H1 (cell line): ENCODE measurements at regions not wholly inside any gene's neighbourhood (a gene's known extent, or its start where the extent isn't known, plus 50 kb on each side); places are given as distances from the start of the nearest gene placed in this dataset.

ENCODE experiments used
- CTCF ChIA-PET: fragments of 300-600 bp; sonication (Branson Sonifier 250); formaldehyde crosslinking; loops from one replicate; lab custom pipeline; 2021; ENCODE audit not compliant: partially characterized antibody; lab: Charles Lee
- POLR2A ChIA-PET: fragments of 300-600 bp; sonication (Branson Sonifier 250); formaldehyde crosslinking; loops from one replicate; lab custom pipeline; 2021; ENCODE audit warnings: inconsistent platforms; ENCODE audit not compliant: partially characterized antibody; lab: Charles Lee
- DNase-seq, 2 experiments: peaks; one replicate each; pipeline versions ENCODE4 v3.0.0 to v3.0.0-alpha.2; 2010 to 2022; ENCODE audit warnings: low spot score in 2 of 2, low read depth in 1 of 2, mixed read lengths in 1 of 2
- FAIRE-seq: peaks from 2 replicates; lab custom pipeline; 2011; peaks lifted over from hg19 to GRCh38; lab: Jason Lieb, UNC
- H2AFZ ChIP-seq: 2 replicates; pipeline ENCODE4 v1.8.1; 2012; ENCODE audit warnings: low read length, inconsistent platforms
- H2AK5ac ChIP-seq: 2 replicates; pipeline ENCODE4 v1.6.1; 2013; ENCODE audit warnings: low read depth, low read length
- H2BK120ac ChIP-seq: replicated peaks from 2 replicates; pipeline ENCODE3; 2013; ENCODE audit warnings: low read depth, low read length, inconsistent platforms
- H2BK12ac ChIP-seq: 2 replicates; pipeline ENCODE4 v1.6.1; 2013; ENCODE audit warnings: low read depth, low read length
- H2BK15ac ChIP-seq: 2 replicates; pipeline ENCODE4 v1.6.1; 2013; ENCODE audit warnings: low read length
- H2BK20ac ChIP-seq: 2 replicates; pipeline ENCODE4 v1.6.1; 2013; ENCODE audit warnings: low read length
- H2BK5ac ChIP-seq: 2 replicates; pipeline ENCODE4 v1.6.1; 2013; ENCODE audit warnings: low read depth, low read length
- H3K14ac ChIP-seq: 2 replicates; pipeline ENCODE4 v1.6.1; 2013; ENCODE audit warnings: inconsistent platforms; ENCODE audit not compliant: insufficient read length
- H3K18ac ChIP-seq: 2 replicates; pipeline ENCODE4 v1.6.1; 2013; ENCODE audit warnings: low read length; ENCODE audit errors: extremely low read depth
- H3K23ac ChIP-seq: 2 replicates; pipeline ENCODE4 v1.6.1; 2013; ENCODE audit warnings: inconsistent platforms; ENCODE audit not compliant: insufficient read length
- H3K23me2 ChIP-seq: 2 replicates; pipeline ENCODE4 v1.6.1; 2013; ENCODE audit warnings: low read depth, low read length
- H3K27ac ChIP-seq: 2 replicates; pipeline ENCODE4 v1.6.1; 2011; ENCODE audit warnings: low read depth, low read length, inconsistent platforms
- H3K27me3 ChIP-seq, 4 experiments: replicated peaks in 1 of 4; 1 replicate in 1 of 4; 2 replicates in 3 of 4; pipeline versions ENCODE4 v1.6.1 to v1.8.1; 2011 to 2013; ENCODE audit warnings: low read length in 3 of 4, mild to moderate bottlenecking in 3 of 4, inconsistent platforms in 2 of 4, mixed read lengths in 2 of 4, moderate library complexity in 1 of 4; ENCODE audit not compliant: control insufficient read depth in 3 of 4, insufficient read depth in 3 of 4; ENCODE audit errors: extremely low read depth in 1 of 4
- H3K36me3 ChIP-seq, 4 experiments: 2 replicates each; pipeline versions ENCODE4 v1.6.1 to v1.8.1; 2011 to 2013; ENCODE audit warnings: mild to moderate bottlenecking in 4 of 4, low read length in 3 of 4, moderate library complexity in 2 of 4, control low read depth in 1 of 4, inconsistent platforms in 1 of 4; ENCODE audit not compliant: insufficient read depth in 4 of 4, control insufficient read depth in 2 of 4
- H3K4ac ChIP-seq: replicated peaks from 2 replicates; pipeline ENCODE3; 2013; ENCODE audit warnings: low read length, low read depth, mixed read lengths, inconsistent platforms; ENCODE audit not compliant: insufficient read length
- H3K4me1 ChIP-seq, 4 experiments: replicated peaks in 1 of 4; 1 replicate in 1 of 4; 2 replicates in 3 of 4; pipeline versions ENCODE4 v1.6.1 to v1.8.1; 2011 to 2013; ENCODE audit warnings: low read length in 3 of 4, inconsistent platforms in 2 of 4, mixed read lengths in 1 of 4; ENCODE audit not compliant: insufficient read depth in 4 of 4, control insufficient read depth in 3 of 4
- H3K4me2 ChIP-seq, 2 experiments: 2 replicates each; pipeline versions ENCODE4 v1.6.1 to v1.8.1; 2011 to 2013; ENCODE audit warnings: low read depth in 2 of 2, low read length in 2 of 2, control low read depth in 1 of 2, inconsistent platforms in 1 of 2, mild to moderate bottlenecking in 1 of 2; ENCODE audit not compliant: insufficient read depth in 1 of 2
- H3K4me3 ChIP-seq, 4 experiments: fragments of 200-600, 300-600 bp in 1 of 4; sonication (generic), shearing (Covaris generic), sonication (Bioruptor Twin) in 1 of 4; 2 replicates each; pipeline versions ENCODE4 v1.5.1 to v1.8.1; 2011 to 2016; ENCODE audit warnings: low read length in 4 of 4, low read depth in 3 of 4, control low read depth in 2 of 4, inconsistent platforms in 2 of 4, mild to moderate bottlenecking in 2 of 4, mixed read lengths in 1 of 4, moderate library complexity in 1 of 4; ENCODE audit not compliant: insufficient read depth in 2 of 4; ENCODE audit errors: extremely low read depth in 1 of 4
- H3K56ac ChIP-seq: replicated peaks from 2 replicates; pipeline ENCODE3; 2013; ENCODE audit warnings: low read depth, mild to moderate bottlenecking, mixed read lengths, low read length, inconsistent platforms; ENCODE audit not compliant: insufficient read length
- H3K79me1 ChIP-seq: 2 replicates; pipeline ENCODE4 v1.6.1; 2013; ENCODE audit warnings: low read depth, low read length, control low read depth
- H3K79me2 ChIP-seq, 2 experiments: 2 replicates each; pipeline versions ENCODE4 v1.6.1 to v1.8.1; 2012 to 2013; ENCODE audit warnings: low read length in 2 of 2, mild to moderate bottlenecking in 2 of 2, inconsistent platforms in 1 of 2; ENCODE audit not compliant: insufficient read depth in 2 of 2, control insufficient read depth in 1 of 2
- H3K9ac ChIP-seq, 4 experiments: replicated peaks in 1 of 4; 1 replicate in 1 of 4; 2 replicates in 3 of 4; pipeline versions ENCODE4 v1.6.1 to v1.8.1; 2011 to 2013; ENCODE audit warnings: low read depth in 3 of 4, low read length in 3 of 4, control low read depth in 2 of 4, mild to moderate bottlenecking in 2 of 4, moderate library complexity in 2 of 4, inconsistent platforms in 1 of 4; ENCODE audit errors: extremely low read depth in 1 of 4
- H3K9me3 ChIP-seq, 2 experiments: 2 replicates each; pipeline versions ENCODE4 v1.6.1 to v1.8.1; 2012 to 2013; ENCODE audit warnings: mild to moderate bottlenecking in 2 of 2, moderate library complexity in 2 of 2, control low read depth in 1 of 2, inconsistent platforms in 1 of 2, low read depth in 1 of 2, low read length in 1 of 2, mixed read lengths in 1 of 2; ENCODE audit not compliant: insufficient read depth in 2 of 2
- H4K20me1 ChIP-seq, 2 experiments: replicated peaks in 1 of 2; 2 replicates each; pipeline versions ENCODE3 to v1.8.1; 2011 to 2013; ENCODE audit warnings: inconsistent platforms in 2 of 2, low read length in 2 of 2, mild to moderate bottlenecking in 1 of 2; ENCODE audit not compliant: insufficient read depth in 2 of 2, control insufficient read depth in 1 of 2
- H4K5ac ChIP-seq: 2 replicates; pipeline ENCODE4 v1.6.1; 2013; ENCODE audit warnings: low read length, low read depth, mixed read lengths, inconsistent platforms; ENCODE audit not compliant: insufficient read length
- H4K8ac ChIP-seq: 2 replicates; pipeline ENCODE4 v1.8.0; 2013; ENCODE audit warnings: mild to moderate bottlenecking, moderate library complexity, low read length, inconsistent platforms; ENCODE audit not compliant: insufficient read depth; ENCODE audit errors: extremely low read depth
- H4K91ac ChIP-seq: replicated peaks from 2 replicates; pipeline ENCODE3; 2013; ENCODE audit warnings: low read length, mixed read lengths, inconsistent platforms; ENCODE audit not compliant: insufficient read length
- BCL11A ChIP-seq, 2 experiments: IDR thresholded peaks; one replicate each; pipeline ENCODE4 v1.6.1; 2011; ENCODE audit warnings: low read depth in 2 of 2, low read length in 2 of 2, mild to moderate bottlenecking in 2 of 2
- CBX5 ChIP-seq: fragments of 300-800, 300-1000 bp; sonication (generic); IDR thresholded peaks from 2 replicates; pipeline ENCODE4 v1.7.1; 2016; ENCODE audit warnings: antibody characterized with exemption, low read length, low read depth
- CEBPB ChIP-seq: IDR thresholded peaks from 2 replicates; pipeline ENCODE4 v1.6.1; 2012; ENCODE audit warnings: low read depth, low read length
- FOSL1 ChIP-seq: IDR thresholded peaks from 2 replicates; pipeline ENCODE4 v1.6.1; 2011; ENCODE audit warnings: mild to moderate bottlenecking, low read depth, low read length, moderate library complexity; ENCODE audit not compliant: insufficient read depth
- HDAC2 ChIP-seq, 2 experiments: fragments of 300-600 bp in 1 of 2; sonication (generic) in 1 of 2; IDR thresholded peaks; 2 replicates each; pipeline ENCODE4 v1.6.1; 2011 to 2012; ENCODE audit warnings: low read depth in 2 of 2, low read length in 2 of 2, mild to moderate bottlenecking in 2 of 2, moderate library complexity in 2 of 2, borderline replicate concordance in 1 of 2, inconsistent platforms in 1 of 2
- JUN ChIP-seq: IDR thresholded peaks from 2 replicates; pipeline ENCODE4 v1.6.1; 2011; ENCODE audit warnings: low read depth, mild to moderate bottlenecking, improper control_type of control experiment, low read length
- NRF1 ChIP-seq: IDR thresholded peaks from 2 replicates; pipeline ENCODE4 v1.6.1; 2011; ENCODE audit warnings: mild to moderate bottlenecking, low read depth, low read length, improper control_type of control experiment
- RXRA ChIP-seq: IDR thresholded peaks from 2 replicates; pipeline ENCODE4 v1.6.1; 2011; ENCODE audit warnings: low read depth, mild to moderate bottlenecking, low read length, moderate library complexity; ENCODE audit not compliant: insufficient read depth
- SIRT6 ChIP-seq: IDR thresholded peaks from one replicate; pipeline ENCODE4 v1.7.1; 2012; ENCODE audit warnings: low read length, inconsistent platforms
- ZNF274 ChIP-seq: IDR thresholded peaks from 2 replicates; pipeline ENCODE4 v1.7.0; 2012; ENCODE audit warnings: low read length, borderline replicate concordance; ENCODE audit errors: extremely low read depth
- WGBS, 2 experiments: shearing (Covaris generic) in 1 of 2; methylation state at CpG; one replicate each; pipeline versions ENCODE4 v1.1.6 to v1.1.7; 2013 to 2015; ENCODE audit warnings: low lambda C conversion rate in 2 of 2, mixed read lengths in 2 of 2, inconsistent platforms in 1 of 2, low coverage in 1 of 2, missing lambda C conversion rate in 1 of 2; ENCODE audit not compliant: insufficient replicate concordance in 2 of 2, insufficient coverage in 1 of 2, insufficient read length in 1 of 2; ENCODE audit errors: extremely low coverage in 1 of 2, missing lambda C conversion rate in 1 of 2; 5-methylcytosine and 5-hydroxymethylcytosine counted together

DNA sequence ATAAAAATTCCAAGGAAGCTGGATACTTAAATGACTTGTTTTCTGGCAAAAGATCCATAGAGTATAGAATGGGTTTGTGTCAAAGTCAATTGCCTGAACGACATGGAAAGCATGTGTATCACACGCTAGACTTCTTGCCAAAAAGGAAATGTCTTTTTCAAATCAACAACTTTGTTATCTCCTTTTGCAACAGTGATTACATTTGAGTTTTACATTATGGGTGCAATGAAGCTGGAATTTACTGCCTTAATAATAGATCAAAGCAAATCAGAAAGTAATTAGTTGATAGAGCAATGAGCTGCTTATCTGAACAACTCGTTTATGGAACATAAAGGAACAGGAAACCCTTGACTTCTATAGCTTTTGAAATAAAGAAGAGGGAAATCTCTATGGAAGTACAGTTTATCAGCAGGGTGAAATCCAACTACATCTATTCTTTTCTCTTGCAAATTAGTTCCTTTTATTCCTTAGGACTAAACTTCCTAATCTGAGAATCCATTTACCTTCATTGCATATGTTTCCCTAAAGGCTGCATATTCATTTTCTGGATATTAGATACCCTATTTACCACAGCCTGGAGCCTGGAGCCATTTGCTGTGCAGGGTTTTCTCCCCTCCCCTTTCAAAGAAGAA, 415.1 kb upstream of the NECTIN3 start:
- Histone ChIP-seq H2BK120ac (no peak overlapping the region), H2AFZ (no peak overlapping the region), H4K8ac (no peak overlapping the region), H3K36me3 (no peaks in the 10 kb centered on the region), H3K23ac (no peak overlapping the region), H2AK5ac (no peak overlapping the region), H3K18ac (no peak overlapping the region), H2BK20ac (no peak overlapping the region), H3K27ac (no peak overlapping the region), H3K4ac (no peak overlapping the region), H3K4me2 (no peak overlapping the region), H3K27me3 (no peaks in the 10 kb centered on the region), H3K56ac (no peak overlapping the region), H4K5ac (no peak overlapping the region), H3K79me2 (no peaks in the 10 kb centered on the region), H4K20me1 (no peaks in the 10 kb centered on the region), H3K4me3 (no peak overlapping the region), H3K79me1 (no peaks in the 10 kb centered on the region), H3K9me3 (no peaks in the 10 kb centered on the region), H2BK12ac (no peak overlapping the region), H3K9ac (no peak overlapping the region), H2BK5ac (no peak overlapping the region), H2BK15ac (no peak overlapping the region), H3K4me1 (peaks cover 0 to 3% (median 0%) of the 10 kb centered on the region in 4 experiments; a peak in 1 of 7 replicates), H4K91ac (no peak overlapping the region), H3K23me2 (no peaks in the 10 kb centered on the region), H3K14ac (no peak overlapping the region)
- ChIA-PET POLR2A (no interaction called here), CTCF (interaction anchor here (1.3 to 1.4 kb wide), 2 partner anchors 85 to 342 kb away, joined by 4 read pairs; no protein-coding TSS in a partner anchor)
- DNase-seq (no peak), FAIRE-seq (no peak)
- TF ChIP-seq BCL11A (IDR thresholded peaks at IDR 0.05; ENCODE audit: low read depth in 2 of 2, low read length in 2 of 2) (no peak), JUN (no peak), NRF1 (no peak), SIRT6 (no peak), HDAC2 (IDR thresholded peaks at IDR 0.05; ENCODE audit: borderline replicate concordance in 1 of 2, low read depth in 2 of 2, low read length in 2 of 2) (no peak), RXRA (no peak), CBX5 (no peak), ZNF274 (no peak), FOSL1 (no peak), CEBPB (no peak)
- 83% methylated on average over 3 of the region's 3 CpGs; no CpG with 5 or more reads in 1 of the 2 experiments for WGBS, 2 experiments
